ENCODE measurements at regions not wholly inside any gene's neighbourhood (a gene's known extent, or its start where the extent isn't known, plus 50 kb on each side); places are given as distances from the start of the nearest gene placed in this dataset.

- POLR2A ChIA-PET (ENCODE audit: unreplicated experiment) = no interaction called here
Observed at GRCh38 chr16:5681966-5682365, 584.4 kb upstream of the EEF2KMT start.

GRCh38 chr16:5678371-5678770 is 580.8 kb upstream of the EEF2KMT start:
- Histone ChIP-seq H3K36me3 (ENCODE audit: low read depth, low read length) (no peaks in the 10 kb centered on the region), H3K9me2 (replicated peaks; ENCODE audit: low read length) (no peaks in the 10 kb centered on the region), H3K9me3 (ENCODE audit: low read length) (no peaks in the 10 kb centered on the region), H4K20me1 (ENCODE audit: low read length) (no peaks in the 10 kb centered on the region), H3K4me1 (ENCODE audit: insufficient read depth, low read length) (no peaks in the 10 kb centered on the region), H2AFZ (ENCODE audit: low read length) (no peak overlapping the region), H3K9ac (ENCODE audit: low read length) (no peak overlapping the region), H3F3A (ENCODE audit: low read length, unreplicated experiment) (no peaks in the 10 kb centered on the region), H3K79me2 (ENCODE audit: low read length) (no peaks in the 10 kb centered on the region), H3K27me3 (ENCODE audit: low read length) (no peaks in the 10 kb centered on the region), H3K4me3 (ENCODE audit: low read length) (no peak overlapping the region), H3K27ac (ENCODE audit: low read length) (no peak overlapping the region), H3K4me2 (ENCODE audit: low read length) (no peak overlapping the region)
- ChIA-PET CTCF (no interaction called here), POLR2A (ENCODE audit: unreplicated experiment) (no interaction called here)
- DNase-seq = no peak
- intact Hi-C loops (cut with micrococcal nuclease) = no loop called here
- no TSS peak for BruUV-seq (replicated peaks)
- TF ChIP-seq CTCF (conservative IDR thresholded peaks at IDR 0.05; ENCODE audit: low read depth, low read length) = no peak
- no peak for TF ChIP-seq EZH2 (IDR thresholded peaks at IDR 0.05; ENCODE audit: low read length, unreplicated experiment)
- TF ChIP-seq EZH2phosphoT487 (IDR thresholded peaks at IDR 0.05; ENCODE audit: borderline replicate concordance, low read length) = no peak
- no peak for ATAC-seq

More at GRCh38 chr16:5681966-5682365, 584.4 kb upstream of the EEF2KMT start:
- no TSS peak for BruUV-seq (replicated peaks)
- Histone ChIP-seq H3K36me3 (ENCODE audit: low read depth, low read length) (no peaks in the 10 kb centered on the region), H3K9me2 (replicated peaks; ENCODE audit: low read length) (no peaks in the 10 kb centered on the region), H4K20me1 (ENCODE audit: low read length) (no peaks in the 10 kb centered on the region), H3K4me2 (ENCODE audit: low read length) (no peak overlapping the region), H3K9ac (ENCODE audit: low read length) (no peak overlapping the region), H3K4me1 (ENCODE audit: insufficient read depth, low read length) (no peaks in the 10 kb centered on the region), H3K9me3 (ENCODE audit: low read length) (no peaks in the 10 kb centered on the region), H2AFZ (ENCODE audit: low read length) (no peak overlapping the region), H3K27ac (ENCODE audit: low read length) (no peak overlapping the region), H3K79me2 (ENCODE audit: low read length) (no peaks in the 10 kb centered on the region), H3K27me3 (ENCODE audit: low read length) (no peaks in the 10 kb centered on the region), H3F3A (ENCODE audit: low read length, unreplicated experiment) (no peaks in the 10 kb centered on the region), H3K4me3 (ENCODE audit: low read length) (no peak overlapping the region)
- no peak for ATAC-seq
- DNase-seq = no peak
- TF ChIP-seq EZH2phosphoT487 (IDR thresholded peaks at IDR 0.05; ENCODE audit: borderline replicate concordance, low read length) = no peak
- no peak for TF ChIP-seq EZH2 (IDR thresholded peaks at IDR 0.05; ENCODE audit: low read length, unreplicated experiment)
- no peak for TF ChIP-seq CTCF (conservative IDR thresholded peaks at IDR 0.05; ENCODE audit: low read depth, low read length)
- CTCF ChIA-PET = no interaction called here
- intact Hi-C loops (cut with micrococcal nuclease) = no loop called here

- H3K9me2 ChIP-seq (replicated peaks; ENCODE audit: low read length) = no peaks in the 10 kb centered on the region
- H4K20me1 ChIP-seq (ENCODE audit: low read length) = no peaks in the 10 kb centered on the region
- ATAC-seq (no peak), DNase-seq (no peak)
- H3K9ac ChIP-seq (ENCODE audit: low read length) = no peak overlapping the region
- no peaks in the 10 kb centered on the region for H3K36me3 ChIP-seq (ENCODE audit: low read depth, low read length)
- ChIA-PET CTCF (no interaction called here), POLR2A (ENCODE audit: unreplicated experiment) (no interaction called here)
- H3K4me1 ChIP-seq (ENCODE audit: insufficient read depth, low read length) = no peaks in the 10 kb centered on the region
- no TSS peak for BruUV-seq (replicated peaks)
- TF ChIP-seq EZH2phosphoT487 (IDR thresholded peaks at IDR 0.05; ENCODE audit: borderline replicate concordance, low read length) (no peak), EZH2 (IDR thresholded peaks at IDR 0.05; ENCODE audit: low read length, unreplicated experiment) (no peak), CTCF (conservative IDR thresholded peaks at IDR 0.05; ENCODE audit: low read depth, low read length) (no peak)
- no peaks in the 10 kb centered on the region for H3F3A ChIP-seq (ENCODE audit: low read length, unreplicated experiment)
- intact Hi-C loops (cut with micrococcal nuclease) = no loop called here
- no peak overlapping the region for H3K4me3 ChIP-seq (ENCODE audit: low read length)
- H3K27ac ChIP-seq (ENCODE audit: low read length) = no peak overlapping the region
- H3K9me3 ChIP-seq (ENCODE audit: low read length) = no peaks in the 10 kb centered on the region
- no peak overlapping the region for H2AFZ ChIP-seq (ENCODE audit: low read length)
- no peak overlapping the region for H3K4me2 ChIP-seq (ENCODE audit: low read length)
- no peaks in the 10 kb centered on the region for H3K79me2 ChIP-seq (ENCODE audit: low read length)
- H3K27me3 ChIP-seq (ENCODE audit: low read length) = no peaks in the 10 kb centered on the region
Observed at GRCh38 chr16:5671421-5671820, 573.8 kb upstream of the EEF2KMT start.
